ENCODE measurements at regions not wholly inside any gene's neighbourhood (a gene's known extent, or its start where the extent isn't known, plus 50 kb on each side); places are given as distances from the start of the nearest gene placed in this dataset.

DNA sequence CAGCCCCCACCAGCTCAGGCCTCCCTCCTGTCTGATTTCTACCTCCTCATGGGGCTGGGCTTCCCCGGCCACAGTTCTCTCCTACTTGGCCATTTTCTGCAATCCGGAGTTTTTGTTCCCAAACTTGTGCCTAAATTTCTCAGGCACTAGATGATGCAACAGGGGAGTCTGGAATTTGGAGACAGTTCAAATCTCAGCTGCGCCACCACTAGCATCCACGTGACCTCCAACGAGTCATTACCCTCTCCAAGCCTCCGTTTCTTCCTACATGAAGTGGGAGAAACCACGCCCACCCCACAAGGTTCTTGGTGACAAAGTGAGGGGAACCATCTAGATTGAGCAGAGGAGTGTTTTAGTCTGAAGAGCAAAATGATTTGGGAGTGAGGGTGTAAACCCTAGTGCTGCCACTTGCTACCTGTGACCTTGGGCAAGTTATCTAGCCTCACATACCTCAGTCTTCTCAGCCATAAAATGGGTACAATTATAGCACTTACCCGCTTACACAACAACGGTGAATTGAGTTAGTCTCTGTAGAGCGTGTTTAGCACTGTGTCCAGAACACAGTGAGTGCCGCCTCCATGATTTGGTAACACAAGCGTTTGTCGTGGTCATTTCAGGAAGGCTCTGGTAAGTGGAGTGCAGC, 61.4 kb upstream of the ASAP2 start:
- H3K9ac ChIP-seq (ENCODE audit: low read depth in 1 of 2, low read length in 2 of 2): no peak overlapping the region
- H3K4me3 ChIP-seq (ENCODE audit: low read length in 2 of 2): no peak overlapping the region
- no peaks in the 10 kb centered on the region for H3K36me3 ChIP-seq (ENCODE audit: control insufficient read depth in 2 of 2, insufficient read depth in 2 of 2, low read length in 2 of 2)
- no peaks in the 10 kb centered on the region for H3K9me3 ChIP-seq (ENCODE audit: control insufficient read depth in 2 of 2, low read length in 2 of 2)
- H3K4me1 ChIP-seq (ENCODE audit: control insufficient read depth in 2 of 2, insufficient read depth in 2 of 2, low read length in 2 of 2): peaks cover 9 to 10% of the 10 kb centered on the region in 2 donors
- H3K27me3 ChIP-seq (ENCODE audit: control insufficient read depth in 2 of 2, insufficient read depth in 2 of 2, low read length in 2 of 2): no peaks in the 10 kb centered on the region
- no peak overlapping the region for H3K27ac ChIP-seq (ENCODE audit: low read depth in 2 of 2, low read length in 2 of 2)

GRCh38 chr2:9144617-9145016, 62.0 kb upstream of the ASAP2 start:
- no peaks in the 10 kb centered on the region for H3K9me3 ChIP-seq (ENCODE audit: control insufficient read depth in 2 of 2, low read length in 2 of 2)
- H3K4me1 ChIP-seq (ENCODE audit: control insufficient read depth in 2 of 2, insufficient read depth in 2 of 2, low read length in 2 of 2): peaks cover 9 to 10% of the 10 kb centered on the region in 2 donors
- no peak overlapping the region for H3K9ac ChIP-seq (ENCODE audit: low read depth in 1 of 2, low read length in 2 of 2)
- H3K27me3 ChIP-seq (ENCODE audit: control insufficient read depth in 2 of 2, insufficient read depth in 2 of 2, low read length in 2 of 2): no peaks in the 10 kb centered on the region
- no peak overlapping the region for H3K27ac ChIP-seq (ENCODE audit: low read depth in 2 of 2, low read length in 2 of 2)
- no peak overlapping the region for H3K4me3 ChIP-seq (ENCODE audit: low read length in 2 of 2)
- H3K36me3 ChIP-seq (ENCODE audit: control insufficient read depth in 2 of 2, insufficient read depth in 2 of 2, low read length in 2 of 2): no peaks in the 10 kb centered on the region

DNA sequence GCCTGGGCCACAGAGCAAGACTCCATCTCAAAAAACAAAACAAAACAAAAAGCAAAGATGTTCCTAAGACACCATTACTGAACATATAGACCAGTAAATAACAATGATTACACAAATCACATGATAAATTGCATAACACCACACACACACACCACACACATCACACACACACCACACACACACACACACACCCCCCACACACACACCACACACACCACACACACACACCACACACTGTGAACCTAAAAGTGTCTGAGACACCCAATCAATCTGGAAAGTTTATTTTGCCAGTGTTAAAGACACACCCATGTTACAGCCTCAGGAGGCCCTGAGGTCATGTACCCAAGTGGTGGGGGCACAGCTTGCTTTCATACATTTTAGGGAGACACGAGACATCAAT, 62.6 kb upstream of the ASAP2 start:
- Histone ChIP-seq H3K4me3 (ENCODE audit: low read length in 2 of 2) (no peak overlapping the region), H3K27me3 (ENCODE audit: control insufficient read depth in 2 of 2, insufficient read depth in 2 of 2, low read length in 2 of 2) (no peaks in the 10 kb centered on the region), H3K27ac (ENCODE audit: low read depth in 2 of 2, low read length in 2 of 2) (no peak overlapping the region), H3K36me3 (ENCODE audit: control insufficient read depth in 2 of 2, insufficient read depth in 2 of 2, low read length in 2 of 2) (no peaks in the 10 kb centered on the region), H3K9me3 (ENCODE audit: control insufficient read depth in 2 of 2, low read length in 2 of 2) (no peaks in the 10 kb centered on the region), H3K9ac (ENCODE audit: low read depth in 1 of 2, low read length in 2 of 2) (no peak overlapping the region), H3K4me1 (ENCODE audit: control insufficient read depth in 2 of 2, insufficient read depth in 2 of 2, low read length in 2 of 2) (peaks cover 9 to 16% of the 10 kb centered on the region in 2 donors)

DNA sequence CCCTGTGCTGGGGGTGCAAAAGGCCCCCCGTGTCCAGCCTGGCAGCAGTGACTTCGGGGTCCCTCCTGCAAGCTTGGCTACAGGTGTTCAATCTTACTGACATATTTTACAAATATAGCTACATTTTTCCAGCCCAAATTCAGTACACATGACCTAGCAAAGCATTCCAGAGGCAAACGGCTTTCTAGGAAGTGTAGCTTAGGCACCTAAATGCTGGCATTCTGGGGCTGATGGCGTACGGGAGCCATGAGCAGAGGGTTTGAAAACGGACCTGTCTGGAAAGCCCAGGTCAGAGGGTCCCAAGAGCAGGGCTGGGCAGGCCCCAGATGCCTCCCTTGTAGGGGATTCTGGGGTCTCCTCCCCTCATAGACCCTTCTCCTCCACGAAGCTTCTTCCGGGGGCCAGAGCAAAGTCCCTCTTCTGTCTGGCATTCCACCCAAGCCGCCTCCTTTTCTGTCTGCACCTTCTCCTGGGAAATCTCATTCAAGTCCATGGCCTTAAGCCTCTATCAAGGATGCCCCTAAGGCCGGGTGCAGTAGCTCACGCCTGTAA, 63.3 kb upstream of the ASAP2 start:
- Histone ChIP-seq H3K9me3 (ENCODE audit: control insufficient read depth in 2 of 2, low read length in 2 of 2) (no peaks in the 10 kb centered on the region), H3K27ac (ENCODE audit: low read depth in 2 of 2, low read length in 2 of 2) (no peak overlapping the region), H3K9ac (ENCODE audit: low read depth in 1 of 2, low read length in 2 of 2) (peak overlapping the region; percentile 49 to 59), H3K27me3 (ENCODE audit: control insufficient read depth in 2 of 2, insufficient read depth in 2 of 2, low read length in 2 of 2) (no peaks in the 10 kb centered on the region), H3K36me3 (ENCODE audit: control insufficient read depth in 2 of 2, insufficient read depth in 2 of 2, low read length in 2 of 2) (no peaks in the 10 kb centered on the region), H3K4me3 (ENCODE audit: low read length in 2 of 2) (peak overlapping the region; percentile 46 to 69), H3K4me1 (ENCODE audit: control insufficient read depth in 2 of 2, insufficient read depth in 2 of 2, low read length in 2 of 2) (peaks cover 9 to 16% of the 10 kb centered on the region in 2 donors)

DNA sequence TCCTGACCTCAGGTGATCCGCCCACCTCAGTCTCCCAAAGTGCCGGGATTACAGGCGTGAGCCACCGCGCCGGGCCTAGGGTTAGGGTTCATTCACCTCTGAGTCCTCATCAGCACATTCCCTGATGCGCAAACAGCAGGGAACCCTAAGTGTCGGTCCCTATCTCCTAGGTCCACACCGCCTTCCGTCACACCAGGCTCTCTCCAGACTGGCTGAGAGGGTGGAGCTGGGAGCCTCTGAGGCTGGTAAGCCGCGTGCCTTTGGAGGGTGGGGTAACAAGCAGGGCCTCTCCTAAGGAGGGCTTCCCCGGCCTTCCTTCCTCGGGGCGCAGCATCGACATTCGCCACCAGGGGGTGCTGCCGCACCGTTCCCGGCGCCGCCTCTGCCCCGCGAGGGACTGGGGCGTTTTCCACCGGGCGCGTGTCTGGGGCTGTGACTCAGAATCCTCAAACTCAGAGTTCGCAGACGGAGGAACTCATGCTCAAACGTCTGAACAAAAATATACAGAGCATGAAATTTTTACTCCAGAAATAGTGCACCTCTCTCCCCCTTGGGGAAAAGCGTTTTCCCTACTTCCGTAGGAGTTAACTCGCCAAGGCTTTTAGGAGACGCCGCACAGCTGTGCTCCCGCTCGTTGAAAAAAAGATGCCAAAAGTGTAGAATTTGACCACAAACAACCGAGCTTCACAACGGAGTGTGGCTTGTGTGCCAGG, 63.9 kb upstream of the ASAP2 start:
- Histone ChIP-seq H3K9me3 (ENCODE audit: control insufficient read depth in 2 of 2, low read length in 2 of 2) (no peaks in the 10 kb centered on the region), H3K36me3 (ENCODE audit: control insufficient read depth in 2 of 2, insufficient read depth in 2 of 2, low read length in 2 of 2) (no peaks in the 10 kb centered on the region), H3K4me1 (ENCODE audit: control insufficient read depth in 2 of 2, insufficient read depth in 2 of 2, low read length in 2 of 2) (peaks cover 15 to 22% of the 10 kb centered on the region in 2 donors), H3K4me3 (ENCODE audit: low read length in 2 of 2) (peak overlapping the region; percentile 46 to 69), H3K27ac (ENCODE audit: low read depth in 2 of 2, low read length in 2 of 2) (peak overlapping the region; percentile 11 to 26), H3K9ac (ENCODE audit: low read depth in 1 of 2, low read length in 2 of 2) (peak overlapping the region; percentile 49 to 59), H3K27me3 (ENCODE audit: control insufficient read depth in 2 of 2, insufficient read depth in 2 of 2, low read length in 2 of 2) (no peaks in the 10 kb centered on the region)

DNA sequence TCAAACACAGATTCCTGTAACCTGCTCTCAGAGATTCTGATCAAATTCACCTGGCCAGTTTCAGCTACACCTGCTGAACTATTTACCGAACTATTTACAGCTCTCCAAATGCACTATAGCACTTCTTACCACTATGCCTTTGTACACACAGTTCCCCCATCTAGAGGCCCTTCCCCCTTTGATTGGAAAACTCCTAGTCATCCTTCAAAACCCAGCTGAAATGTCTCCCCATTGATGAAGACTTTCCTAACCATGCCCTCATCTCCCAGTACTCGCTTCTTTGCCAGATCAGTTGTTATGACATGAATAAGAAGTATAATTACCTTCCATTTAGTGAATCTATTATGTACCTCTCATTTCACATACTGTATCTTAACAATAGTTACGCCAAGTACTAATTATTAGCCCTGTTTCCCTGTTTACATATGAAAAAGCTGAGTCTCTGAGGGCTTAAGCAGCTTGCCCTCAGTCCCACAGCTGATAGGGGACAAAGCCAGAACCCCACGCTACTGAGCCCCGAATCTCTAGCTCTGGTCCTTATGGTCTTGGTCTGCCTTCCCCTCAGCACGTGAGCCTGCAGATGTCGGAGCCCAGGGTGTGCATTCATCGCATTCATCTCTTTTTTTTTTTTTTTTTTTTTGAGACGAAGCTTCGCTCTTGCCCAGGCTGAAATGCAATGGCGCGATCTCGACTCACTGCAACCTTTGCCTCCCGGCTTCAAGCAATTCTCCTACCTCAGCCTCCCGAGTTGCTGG, 64.7 kb upstream of the ASAP2 start:
- Histone ChIP-seq H3K27me3 (ENCODE audit: control insufficient read depth in 2 of 2, insufficient read depth in 2 of 2, low read length in 2 of 2) (no peaks in the 10 kb centered on the region), H3K9me3 (ENCODE audit: control insufficient read depth in 2 of 2, low read length in 2 of 2) (no peaks in the 10 kb centered on the region), H3K9ac (ENCODE audit: low read depth in 1 of 2, low read length in 2 of 2) (peak overlapping the region in 1 of 2 donors; percentile 59), H3K4me1 (ENCODE audit: control insufficient read depth in 2 of 2, insufficient read depth in 2 of 2, low read length in 2 of 2) (peaks cover 20 to 27% of the 10 kb centered on the region in 2 donors), H3K36me3 (ENCODE audit: control insufficient read depth in 2 of 2, insufficient read depth in 2 of 2, low read length in 2 of 2) (no peaks in the 10 kb centered on the region), H3K4me3 (ENCODE audit: low read length in 2 of 2) (no peak overlapping the region), H3K27ac (ENCODE audit: low read depth in 2 of 2, low read length in 2 of 2) (peak overlapping the region in 1 of 2 donors; percentile 11)

GRCh38 chr2:9141091-9141667, 65.4 kb upstream of the ASAP2 start:
- Histone ChIP-seq H3K27me3 (ENCODE audit: control insufficient read depth in 2 of 2, insufficient read depth in 2 of 2, low read length in 2 of 2) (no peaks in the 10 kb centered on the region), H3K27ac (ENCODE audit: low read depth in 2 of 2, low read length in 2 of 2) (no peak overlapping the region), H3K9me3 (ENCODE audit: control insufficient read depth in 2 of 2, low read length in 2 of 2) (no peaks in the 10 kb centered on the region), H3K4me1 (ENCODE audit: control insufficient read depth in 2 of 2, insufficient read depth in 2 of 2, low read length in 2 of 2) (peaks cover 24 to 30% of the 10 kb centered on the region in 2 donors), H3K36me3 (ENCODE audit: control insufficient read depth in 2 of 2, insufficient read depth in 2 of 2, low read length in 2 of 2) (no peaks in the 10 kb centered on the region), H3K9ac (ENCODE audit: low read depth in 1 of 2, low read length in 2 of 2) (no peak overlapping the region), H3K4me3 (ENCODE audit: low read length in 2 of 2) (no peak overlapping the region)

DNA sequence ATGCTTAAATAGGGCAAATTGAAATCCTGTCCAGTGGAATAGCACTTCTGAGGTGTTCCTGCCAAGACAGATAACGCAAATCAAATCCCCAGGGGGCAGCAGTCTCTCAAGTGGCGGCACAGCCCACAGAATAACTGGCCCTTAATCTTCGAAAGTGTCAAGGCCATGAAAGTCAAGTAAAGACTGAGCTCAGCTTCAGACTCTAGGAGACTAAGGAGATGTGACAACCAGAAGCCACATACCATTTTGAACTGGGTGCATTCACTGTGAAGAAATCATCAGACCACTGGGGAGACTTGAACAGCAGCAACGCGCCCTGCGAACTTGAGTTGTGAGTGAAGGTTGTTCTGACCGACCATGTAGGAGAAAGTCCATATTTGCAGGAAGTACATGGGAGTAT, 66.0 kb upstream of the ASAP2 start:
- H3K9me3 ChIP-seq (ENCODE audit: control insufficient read depth in 2 of 2, low read length in 2 of 2): no peaks in the 10 kb centered on the region
- no peak overlapping the region for H3K9ac ChIP-seq (ENCODE audit: low read depth in 1 of 2, low read length in 2 of 2)
- H3K4me1 ChIP-seq (ENCODE audit: control insufficient read depth in 2 of 2, insufficient read depth in 2 of 2, low read length in 2 of 2): peaks cover 27 to 35% of the 10 kb centered on the region in 2 donors
- no peak overlapping the region for H3K27ac ChIP-seq (ENCODE audit: low read depth in 2 of 2, low read length in 2 of 2)
- H3K36me3 ChIP-seq (ENCODE audit: control insufficient read depth in 2 of 2, insufficient read depth in 2 of 2, low read length in 2 of 2): no peaks in the 10 kb centered on the region
- no peak overlapping the region for H3K4me3 ChIP-seq (ENCODE audit: low read length in 2 of 2)
- no peaks in the 10 kb centered on the region for H3K27me3 ChIP-seq (ENCODE audit: control insufficient read depth in 2 of 2, insufficient read depth in 2 of 2, low read length in 2 of 2)

- Histone ChIP-seq H3K4me3 (ENCODE audit: low read length in 2 of 2) (no peak overlapping the region), H3K27me3 (ENCODE audit: control insufficient read depth in 2 of 2, insufficient read depth in 2 of 2, low read length in 2 of 2) (no peaks in the 10 kb centered on the region), H3K9ac (ENCODE audit: low read depth in 1 of 2, low read length in 2 of 2) (no peak overlapping the region), H3K4me1 (ENCODE audit: control insufficient read depth in 2 of 2, insufficient read depth in 2 of 2, low read length in 2 of 2) (peaks cover 27 to 36% of the 10 kb centered on the region in 2 donors), H3K9me3 (ENCODE audit: control insufficient read depth in 2 of 2, low read length in 2 of 2) (no peaks in the 10 kb centered on the region), H3K27ac (ENCODE audit: low read depth in 2 of 2, low read length in 2 of 2) (no peak overlapping the region), H3K36me3 (ENCODE audit: control insufficient read depth in 2 of 2, insufficient read depth in 2 of 2, low read length in 2 of 2) (no peaks in the 10 kb centered on the region)
Measured at GRCh38 chr2:9139491-9140443, 66.8 kb upstream of the ASAP2 start.

Data from mucosa of rectum (tissue), 2 donors.